NCI-H1694 (cell line): ENCODE measurements at regions not wholly inside any gene's neighbourhood (a gene's known extent, or its start where the extent isn't known, plus 50 kb on each side); places are given as distances from the start of the nearest gene placed in this dataset.
"Not testable (repeated sequence)": the region's sequence is repeated elsewhere in the genome, so short reads cannot be mapped to it uniquely, and the experiment has no call there.

ENCODE experiments used
- DNase-seq: peaks from one replicate; lab custom pipeline; 2025; lab: John Stamatoyannopoulos, UW

GRCh38 chr4:149986917-149987316 lies 91.3 kb upstream of the DCLK2 start:
- DNase-seq = no peak

DNA sequence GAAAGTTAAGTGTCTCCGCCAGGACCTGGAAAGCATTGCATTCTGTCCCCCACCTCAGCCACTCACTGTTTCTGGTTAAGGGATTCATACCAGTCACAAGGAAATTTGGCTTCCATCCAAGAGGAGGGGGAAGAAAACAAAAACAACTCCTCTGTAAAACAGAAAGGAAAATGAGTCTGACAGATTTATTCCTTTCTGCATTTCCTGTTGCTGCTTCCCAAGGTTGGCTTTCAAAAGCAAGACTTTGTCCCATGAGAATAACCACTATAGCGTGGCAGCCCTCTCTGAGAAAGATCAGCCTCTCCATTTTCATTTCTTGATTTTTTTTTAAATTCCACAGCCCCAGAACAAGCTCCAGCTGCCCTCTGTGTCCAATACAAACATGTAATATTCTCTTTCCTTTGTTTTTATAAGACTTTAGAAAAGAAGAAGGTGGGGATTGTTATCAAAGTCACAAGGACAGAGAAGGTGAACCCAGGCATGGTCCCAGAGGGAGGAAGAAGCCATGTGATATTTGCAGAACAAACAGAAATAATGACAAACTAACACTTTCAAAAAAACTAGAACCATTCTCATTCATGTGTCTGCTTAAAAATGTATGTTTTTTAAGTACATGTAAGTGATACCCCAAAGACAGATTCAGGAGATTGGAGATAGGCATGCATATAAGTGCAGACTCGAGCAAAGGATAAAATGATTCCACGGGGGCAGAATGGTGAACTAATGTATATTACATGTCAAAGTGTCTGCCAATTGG lies 90.7 kb upstream of the DCLK2 start:
- no peak for DNase-seq

DNA sequence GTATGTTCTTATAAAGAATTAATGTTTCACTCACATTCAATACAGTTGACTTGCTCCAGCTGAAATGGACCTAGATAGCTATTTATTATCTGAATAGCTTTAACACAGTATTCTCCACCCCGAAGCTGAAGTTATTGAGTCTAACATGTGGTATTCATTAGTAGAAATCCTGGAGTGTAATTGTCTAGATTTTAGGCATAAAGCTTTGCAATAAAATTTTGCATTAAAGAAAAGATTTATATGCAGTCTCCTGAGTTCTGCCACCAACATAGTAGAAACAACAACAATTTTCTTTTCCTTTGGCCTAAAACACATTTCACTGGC lies 90.2 kb upstream of the DCLK2 start:
- no peak for DNase-seq

GRCh38 chr4:149993030-149993429 lies 85.2 kb upstream of the DCLK2 start:
- no peak for DNase-seq

- DNase-seq = no peak
These were observed 83.0 kb upstream of the DCLK2 start for GRCh38 chr4:149995134-149995756.

DNA sequence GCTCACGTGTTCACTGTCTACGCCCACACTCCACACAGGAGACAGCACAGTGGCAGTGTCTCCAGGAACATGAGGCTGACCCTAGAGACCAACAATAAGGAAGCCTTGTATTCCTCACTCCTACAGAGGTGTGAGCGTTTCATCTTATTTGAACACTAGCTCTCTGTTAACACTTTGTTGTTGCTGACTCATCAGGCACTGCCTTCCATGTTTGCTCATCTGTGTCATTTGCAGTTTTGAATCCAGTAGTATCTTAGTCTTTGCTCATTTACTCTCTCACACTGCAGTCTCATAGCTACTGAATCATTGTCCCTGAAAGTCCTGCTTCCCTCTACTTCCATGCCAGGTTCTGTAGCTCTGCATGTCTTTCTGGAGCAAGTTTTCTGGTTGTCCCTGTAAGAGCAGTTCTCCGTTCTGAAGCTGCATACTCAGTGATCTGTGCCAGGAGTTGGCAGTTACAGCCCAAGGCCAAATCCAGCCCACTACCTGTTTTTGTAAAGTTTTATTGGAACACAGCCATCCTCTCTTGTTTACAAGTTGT lies 80.3 kb upstream of the DCLK2 start:
- no peak for DNase-seq

DNA sequence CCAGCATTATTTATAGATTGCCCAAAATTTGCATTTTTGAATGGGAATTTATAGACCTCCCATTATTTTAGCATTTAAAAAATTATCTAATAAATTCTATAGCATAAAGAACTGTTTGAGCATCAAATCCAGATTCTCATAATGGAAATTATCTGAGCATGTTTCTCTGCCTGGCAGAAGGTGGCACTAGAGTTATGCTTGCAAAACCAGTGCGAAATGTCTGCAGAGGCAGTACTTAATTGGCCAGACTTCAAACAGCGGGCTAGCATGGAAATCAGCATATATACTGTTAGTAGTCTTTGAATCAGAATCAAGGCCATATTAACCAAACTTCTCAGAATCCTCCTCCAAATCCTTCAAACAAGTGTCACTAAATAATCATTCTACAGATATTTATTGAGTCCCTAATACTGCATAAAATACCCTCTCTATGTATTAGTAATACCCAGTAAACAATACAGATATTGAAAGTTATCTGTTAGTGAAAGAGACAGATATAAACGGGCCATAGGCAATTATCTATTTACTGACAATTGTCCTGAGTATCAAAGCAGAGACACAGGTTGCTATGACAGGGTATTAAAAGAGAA lies 78.7 kb upstream of the DCLK2 start:
- DNase-seq = peak; percentile 54

GRCh38 chr4:150001815-150002214 lies 76.4 kb upstream of the DCLK2 start:
- no peak for DNase-seq

DNA sequence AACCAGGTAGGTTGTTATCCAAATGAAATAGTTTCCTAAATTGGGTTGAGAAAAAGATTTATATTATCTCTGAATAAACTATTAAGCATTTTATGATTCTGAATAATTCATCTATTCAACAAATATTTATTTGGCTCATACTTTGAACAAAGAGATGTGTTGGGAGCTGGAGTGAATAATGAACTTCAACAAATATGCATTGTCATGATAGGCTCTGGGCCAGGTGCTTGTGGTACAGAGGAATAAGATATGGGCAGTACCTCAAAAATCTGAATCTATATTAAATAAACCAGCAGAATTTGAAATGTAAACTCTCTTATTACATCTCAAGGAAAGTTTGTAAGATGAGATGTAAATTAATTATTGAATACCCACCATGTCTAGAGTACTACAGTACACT lies 75.7 kb upstream of the DCLK2 start:
- DNase-seq = no peak

GRCh38 chr4:150004481-150004880 lies 73.8 kb upstream of the DCLK2 start:
- no peak for DNase-seq

DNA sequence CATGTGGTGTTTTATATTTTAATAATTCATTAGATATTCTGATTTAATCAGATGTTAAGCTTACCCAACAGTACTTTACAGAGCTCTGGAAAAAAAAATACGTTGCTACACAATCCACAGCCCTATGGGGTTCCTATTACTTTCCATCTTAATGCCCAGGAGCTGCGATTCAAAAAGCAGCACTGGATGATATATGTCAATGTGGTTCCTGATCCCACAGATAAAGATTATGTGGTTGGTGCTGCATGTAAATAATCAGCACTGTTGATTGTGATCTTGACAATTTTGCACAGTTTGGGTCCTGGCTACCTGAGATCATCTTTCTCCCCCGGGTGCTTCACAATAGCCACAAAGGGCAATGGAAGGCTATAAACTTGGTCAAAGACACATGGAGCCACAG lies 72.7 kb upstream of the DCLK2 start:
- no peak for DNase-seq

DNA sequence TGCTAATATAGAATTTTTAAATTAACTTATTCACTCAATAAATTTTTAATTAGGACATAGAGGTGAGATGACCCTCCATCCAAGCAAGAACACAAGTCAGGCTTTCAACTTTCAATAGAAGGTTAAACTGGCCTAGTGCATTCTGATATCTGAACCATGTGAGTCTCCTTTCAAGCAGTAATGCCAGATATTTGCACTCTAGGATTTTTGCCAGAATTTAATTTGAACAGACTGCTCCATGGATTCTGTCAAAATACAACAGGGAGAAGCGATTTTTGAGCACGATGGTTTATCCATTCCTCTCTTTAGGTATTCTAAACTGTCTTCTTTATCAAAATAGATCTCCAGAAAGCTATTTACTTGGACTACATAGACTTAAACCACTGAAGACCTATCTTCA lies 72.0 kb upstream of the DCLK2 start:
- peak; percentile 76 for DNase-seq

GRCh38 chr4:150007512-150007911 lies 70.7 kb upstream of the DCLK2 start:
- no peak for DNase-seq

GRCh38 chr4:150008546-150008945 lies 69.7 kb upstream of the DCLK2 start:
- no peak for DNase-seq

- DNase-seq = no peak
These were observed 68.7 kb upstream of the DCLK2 start for GRCh38 chr4:150009533-150009932.

GRCh38 chr4:150010525-150011126 lies 67.6 kb upstream of the DCLK2 start:
- peak; percentile 62 for DNase-seq

DNA sequence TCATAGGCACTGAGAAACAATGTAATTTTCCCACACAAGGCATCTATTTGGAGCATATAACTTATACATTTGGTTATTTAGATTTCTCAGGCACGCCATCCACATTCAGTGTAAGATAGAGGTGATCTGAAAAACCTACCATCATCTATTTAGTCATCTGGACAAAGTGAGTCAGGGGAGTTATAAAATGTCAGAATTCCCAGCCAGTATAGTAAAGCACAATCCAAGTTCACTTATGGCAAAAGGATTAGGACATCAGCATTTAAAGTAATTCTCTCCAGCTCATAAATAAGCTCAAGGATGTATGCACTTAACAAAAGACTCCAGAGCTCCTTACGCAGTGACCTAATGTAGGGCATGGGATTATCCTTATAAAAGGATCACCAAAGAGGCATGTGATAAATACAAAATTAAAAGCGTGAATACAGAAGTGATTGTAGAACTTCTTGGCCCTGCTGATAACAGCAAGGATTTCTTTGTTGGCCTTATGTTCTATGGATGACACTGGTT lies 65.3 kb upstream of the DCLK2 start:
- DNase-seq = no peak

DNA sequence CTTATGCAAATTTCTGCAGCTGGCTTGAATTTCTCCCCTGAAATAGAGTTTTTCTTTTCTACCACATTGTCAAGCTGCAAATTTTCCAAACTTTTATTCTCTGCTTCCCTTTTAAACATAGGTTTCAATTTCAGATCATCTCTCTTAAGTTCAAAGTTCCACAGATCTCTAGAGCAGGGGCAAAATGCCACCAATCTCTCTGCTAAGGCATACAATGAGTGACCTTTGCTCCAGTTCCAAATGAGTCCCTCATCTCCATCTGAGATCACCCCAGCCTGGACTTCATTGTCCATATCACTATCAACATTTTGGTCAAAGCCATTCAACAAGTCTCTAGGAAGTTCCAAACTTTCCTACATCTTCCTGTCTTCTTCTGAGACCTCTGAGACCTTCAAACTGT lies 62.3 kb upstream of the DCLK2 start:
- not testable (repeated sequence) for DNase-seq

DNA sequence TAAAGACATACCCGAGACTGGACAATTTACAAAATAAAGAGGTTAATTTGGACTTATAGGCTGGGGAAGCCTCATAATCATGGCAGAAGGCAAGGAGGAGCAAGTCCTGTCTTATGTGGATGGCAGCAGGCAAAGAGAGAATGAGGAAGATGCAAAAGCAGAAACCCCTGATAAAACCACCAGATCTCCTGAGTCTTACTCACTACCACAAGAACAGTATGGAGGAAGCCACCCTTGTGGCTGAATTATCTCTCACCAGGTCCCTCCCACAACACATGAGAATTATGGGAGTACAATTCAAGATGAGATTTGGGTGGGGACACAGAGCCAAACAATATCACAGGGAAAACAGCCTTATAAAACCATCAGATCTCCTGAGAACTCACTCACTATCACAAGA lies 61.6 kb upstream of the DCLK2 start:
- DNase-seq = not testable (repeated sequence)

- no peak for DNase-seq
These were observed 60.0 kb upstream of the DCLK2 start for GRCh38 chr4:150018257-150018656.

DNA sequence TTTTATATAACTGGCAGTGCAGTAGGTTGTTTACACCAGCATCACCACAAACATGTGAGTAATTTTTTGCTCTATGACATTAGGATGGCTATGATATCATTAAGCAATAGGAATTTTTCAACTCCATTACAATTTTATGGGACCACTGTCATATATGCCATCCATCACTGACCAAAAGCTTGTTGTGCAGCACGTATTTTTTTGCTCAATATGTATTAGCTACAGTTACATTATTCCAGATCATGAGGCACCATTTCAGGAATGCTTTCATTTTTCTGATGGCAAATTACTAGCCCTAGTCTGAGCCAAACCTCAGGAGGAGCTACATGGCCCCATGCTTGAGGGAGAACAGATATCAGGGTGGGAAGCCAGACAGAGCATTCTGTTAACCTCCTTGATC lies 56.8 kb upstream of the DCLK2 start:
- DNase-seq = no peak

DNA sequence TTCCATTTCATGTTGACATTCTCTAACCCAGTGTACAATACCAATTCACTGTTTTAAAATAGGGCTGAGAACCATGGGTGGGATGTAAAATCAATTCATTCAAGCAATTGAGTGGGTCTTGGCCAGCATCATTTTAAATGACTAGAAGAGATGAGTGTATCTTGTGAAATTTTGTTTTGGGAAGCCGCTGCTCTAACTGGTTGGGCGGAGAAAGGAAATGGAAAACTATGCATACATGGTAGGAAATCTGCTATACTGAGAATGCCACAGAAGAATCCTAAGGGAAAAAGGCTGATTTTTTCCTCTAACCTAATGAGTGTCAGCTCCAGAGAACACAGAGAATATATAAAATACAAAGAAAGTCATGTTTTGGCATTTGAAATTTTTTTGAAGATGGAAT lies 54.8 kb upstream of the DCLK2 start:
- no peak for DNase-seq

- DNase-seq = not testable (repeated sequence)
These were observed 51.3 kb upstream of the DCLK2 start for GRCh38 chr4:150026987-150027386.
